Uterus (tissue), 2 donors: ENCODE measurements at regions not wholly inside any gene's neighbourhood (a gene's known extent, or its start where the extent isn't known, plus 50 kb on each side); places are given as distances from the start of the nearest gene placed in this dataset.

Source experiments
- CTCF ChIP-seq, 4 experiments: fragments of 200-600 bp in 2 of 4; fragments of 450-650 bp in 2 of 4; sonication (generic) in 2 of 4; IDR thresholded peaks; one replicate each; pipeline ENCODE4 v1.5.1; 2016 to 2019; ENCODE audit warnings: antibody characterized with exemption in 4 of 4, mild to moderate bottlenecking in 2 of 4, moderate library complexity in 1 of 4
- POLR2A ChIP-seq, 2 donors: fragments of 450-650 bp; IDR thresholded peaks; one replicate each; pipeline ENCODE4 v1.6.1; 2016; ENCODE audit warnings: antibody characterized with exemption in 2 of 2, mild to moderate bottlenecking in 1 of 2, moderate library complexity in 1 of 2

GRCh38 chr2:184203661-184204060 is 394.7 kb upstream of the ZNF804A start:
- TF ChIP-seq POLR2A (IDR thresholded peaks at IDR 0.05) (no peak), CTCF (IDR thresholded peaks at IDR 0.05) (no peak)
